Chondrocyte (in vitro differentiated cells): ENCODE measurements at regions not wholly inside any gene's neighbourhood (a gene's known extent, or its start where the extent isn't known, plus 50 kb on each side); places are given as distances from the start of the nearest gene placed in this dataset.
A peak's percentile ranks its signal among the peaks of the same experiment; 100 is the strongest.
"Not testable (repeated sequence)": the region's sequence is repeated elsewhere in the genome, so short reads cannot be mapped to it uniquely, and the experiment has no call there.

ENCODE experiments used
- DNase-seq: peaks from one replicate; pipeline ENCODE4 v3.0.0; 2021; ENCODE audit warnings: mixed read lengths, low spot score
- H3K27ac Mint-ChIP-seq: one replicate; pipeline ENCODE4 v1.8.0; 2021; ENCODE audit warnings: mild to moderate bottlenecking, moderate library complexity, mixed read lengths; ENCODE audit not compliant: unreplicated experiment
- H3K27me3 Mint-ChIP-seq: 2 replicates; pipeline ENCODE4 v1.8.0; 2021; ENCODE audit warnings: low read depth, mixed read lengths
- H3K36me3 Mint-ChIP-seq: 2 replicates; pipeline ENCODE4 v1.8.0; 2021; ENCODE audit warnings: low read depth, mixed read lengths
- H3K4me1 Mint-ChIP-seq: 2 replicates; pipeline ENCODE4 v1.8.0; 2021; ENCODE audit warnings: low read depth, mild to moderate bottlenecking, mixed read lengths
- H3K4me3 Mint-ChIP-seq: one replicate; pipeline ENCODE4 v1.8.0; 2021; ENCODE audit warnings: mild to moderate bottlenecking, moderate library complexity, mixed read lengths; ENCODE audit not compliant: unreplicated experiment
- H3K9me3 Mint-ChIP-seq: 2 replicates; pipeline ENCODE4 v1.8.0; 2021; ENCODE audit warnings: low read depth, mixed read lengths
- TF ChIP-seq, protein P1 (sequence below): fragments of 200-600 bp; sonication (generic); IDR thresholded peaks from 2 replicates; pipeline ENCODE4 v1.5.0; 2021; ENCODE audit warnings: antibody characterized with exemption, mild to moderate bottlenecking, moderate library complexity

- Mint-ChIP-seq H3K27me3 (peaks cover 17% of the 10 kb centered on the region), H3K4me1 (no peaks in the 10 kb centered on the region), H3K27ac (no peak overlapping the region), H3K9me3 (no peaks in the 10 kb centered on the region), H3K4me3 (no peak overlapping the region), H3K36me3 (no peaks in the 10 kb centered on the region)
- TF ChIP-seq, protein P1, sequence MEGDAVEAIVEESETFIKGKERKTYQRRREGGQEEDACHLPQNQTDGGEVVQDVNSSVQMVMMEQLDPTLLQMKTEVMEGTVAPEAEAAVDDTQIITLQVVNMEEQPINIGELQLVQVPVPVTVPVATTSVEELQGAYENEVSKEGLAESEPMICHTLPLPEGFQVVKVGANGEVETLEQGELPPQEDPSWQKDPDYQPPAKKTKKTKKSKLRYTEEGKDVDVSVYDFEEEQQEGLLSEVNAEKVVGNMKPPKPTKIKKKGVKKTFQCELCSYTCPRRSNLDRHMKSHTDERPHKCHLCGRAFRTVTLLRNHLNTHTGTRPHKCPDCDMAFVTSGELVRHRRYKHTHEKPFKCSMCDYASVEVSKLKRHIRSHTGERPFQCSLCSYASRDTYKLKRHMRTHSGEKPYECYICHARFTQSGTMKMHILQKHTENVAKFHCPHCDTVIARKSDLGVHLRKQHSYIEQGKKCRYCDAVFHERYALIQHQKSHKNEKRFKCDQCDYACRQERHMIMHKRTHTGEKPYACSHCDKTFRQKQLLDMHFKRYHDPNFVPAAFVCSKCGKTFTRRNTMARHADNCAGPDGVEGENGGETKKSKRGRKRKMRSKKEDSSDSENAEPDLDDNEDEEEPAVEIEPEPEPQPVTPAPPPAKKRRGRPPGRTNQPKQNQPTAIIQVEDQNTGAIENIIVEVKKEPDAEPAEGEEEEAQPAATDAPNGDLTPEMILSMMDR, result no peak
- DNase-seq, result peak; percentile 49
Observed at GRCh38 chr12:131274906-131275305, 321.2 kb downstream of the ADGRD1 start.

- H3K4me3 Mint-ChIP-seq, result no peak overlapping the region
- no peak overlapping the region for H3K27ac Mint-ChIP-seq
- DNase-seq, result peak; percentile 49
- H3K4me1 Mint-ChIP-seq, result no peaks in the 10 kb centered on the region
- no peaks in the 10 kb centered on the region for H3K36me3 Mint-ChIP-seq
- H3K9me3 Mint-ChIP-seq, result no peaks in the 10 kb centered on the region
- TF ChIP-seq, protein P1, result no peak
- peaks cover 19% of the 10 kb centered on the region for H3K27me3 Mint-ChIP-seq
Observed at GRCh38 chr12:131275824-131276223, 322.1 kb downstream of the ADGRD1 start.

DNA sequence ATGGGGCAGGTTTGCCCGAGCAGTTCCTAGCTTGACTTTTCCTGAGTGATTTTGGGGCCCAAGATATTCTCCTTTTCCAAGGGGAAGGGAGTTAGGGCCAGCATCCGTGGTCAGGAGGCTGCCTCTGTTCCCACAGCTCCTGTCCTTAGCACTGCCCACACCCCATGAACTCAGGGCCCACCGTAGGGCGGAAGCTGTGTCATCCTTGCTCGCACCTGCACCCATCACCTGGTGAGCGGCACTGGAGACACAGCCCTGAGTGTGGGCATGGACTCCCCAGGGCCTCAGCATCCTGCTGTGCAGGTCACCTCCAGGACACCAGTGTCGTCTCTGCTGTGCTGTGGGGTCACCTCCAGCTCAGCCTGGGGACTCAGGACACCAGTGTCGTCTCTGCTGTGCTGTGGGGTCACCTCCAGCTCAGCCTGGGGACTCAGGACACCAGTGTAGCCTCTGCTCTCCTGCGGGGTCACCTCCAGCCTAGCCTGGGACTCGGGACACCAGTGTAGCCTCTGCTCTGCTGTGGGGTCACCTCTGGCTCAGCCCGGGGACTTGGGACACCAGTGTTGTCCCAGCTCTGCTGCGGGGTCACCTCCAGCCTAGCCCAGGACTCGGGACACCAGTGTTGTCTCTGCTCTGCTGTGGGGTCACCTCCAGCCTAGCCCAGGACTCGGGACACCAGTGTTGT lies 322.9 kb downstream of the ADGRD1 start:
- peaks cover 19% of the 10 kb centered on the region for H3K27me3 Mint-ChIP-seq
- H3K4me3 Mint-ChIP-seq, result no peak overlapping the region
- H3K36me3 Mint-ChIP-seq, result no peaks in the 10 kb centered on the region
- H3K9me3 Mint-ChIP-seq, result no peaks in the 10 kb centered on the region
- TF ChIP-seq, protein P1, result no peak
- peak; percentile 84 for DNase-seq
- H3K4me1 Mint-ChIP-seq, result no peaks in the 10 kb centered on the region
- no peak overlapping the region for H3K27ac Mint-ChIP-seq

- DNase-seq, result peak; percentile 68
- H3K4me3 Mint-ChIP-seq, H3K9me3 Mint-ChIP-seq, H3K27ac Mint-ChIP-seq, H3K36me3 Mint-ChIP-seq, H3K4me1 Mint-ChIP-seq: not testable (repeated sequence)
- H3K27me3 Mint-ChIP-seq, result peaks cover 19% of the 10 kb centered on the region
Observed at GRCh38 chr12:131277186-131278091, 323.7 kb downstream of the ADGRD1 start.

GRCh38 chr12:131278451-131279115 lies 324.9 kb downstream of the ADGRD1 start:
- not testable (repeated sequence) for H3K9me3 Mint-ChIP-seq, H3K4me1 Mint-ChIP-seq, H3K4me3 Mint-ChIP-seq, H3K36me3 Mint-ChIP-seq, H3K27ac Mint-ChIP-seq
- peaks cover 15% of the 10 kb centered on the region for H3K27me3 Mint-ChIP-seq
- peak; percentile 70 for DNase-seq

GRCh38 chr12:131279281-131279921 lies 325.7 kb downstream of the ADGRD1 start:
- Mint-ChIP-seq H3K27me3 (peaks cover 13% of the 10 kb centered on the region), H3K36me3 (no peaks in the 10 kb centered on the region), H3K4me1 (no peaks in the 10 kb centered on the region), H3K4me3 (no peak overlapping the region), H3K27ac (no peak overlapping the region), H3K9me3 (no peaks in the 10 kb centered on the region)
- TF ChIP-seq, protein P1, result no peak
- DNase-seq, result peak; percentile 79
